Right ventricle myocardium superior (tissue), 1 donor: ENCODE measurements at regions not wholly inside any gene's neighbourhood (a gene's known extent, or its start where the extent isn't known, plus 50 kb on each side); places are given as distances from the start of the nearest gene placed in this dataset.

Source experiments
- ATAC-seq: fragments of 200-7000 bp; cut with Tn5 transposase; one replicate; pipeline ENCODE4 v1.9.1; 2020; ENCODE audit warnings: mild to moderate bottlenecking; ENCODE audit not compliant: poor library complexity
- DNase-seq: peaks from one replicate; pipeline ENCODE4 v3.0.0-alpha.2; 2020
- intact Hi-C: fragments of 100-400 bp; cut with DNase I; formaldehyde crosslinking; loops from one replicate; pipeline ENCODE4 v1.11.2; 2022
- donor health status: DM: no; HTN: yes; CAD: no; lungs with severe emphysema.

- intact Hi-C loops, result no loop called here
- DNase-seq (no peak), ATAC-seq (no peak)
Observed at GRCh38 chr15:101554115-101554915, 64.8 kb upstream of the PCSK6 start.

GRCh38 chr15:101551696-101552591 lies 62.4 kb upstream of the PCSK6 start:
- DNase-seq, result no peak
- no peak for ATAC-seq
- intact Hi-C loops, result no loop called here

GRCh38 chr15:101550124-101550523 lies 60.6 kb upstream of the PCSK6 start:
- intact Hi-C loops, result no loop called here
- DNase-seq (no peak), ATAC-seq (no peak)

DNA sequence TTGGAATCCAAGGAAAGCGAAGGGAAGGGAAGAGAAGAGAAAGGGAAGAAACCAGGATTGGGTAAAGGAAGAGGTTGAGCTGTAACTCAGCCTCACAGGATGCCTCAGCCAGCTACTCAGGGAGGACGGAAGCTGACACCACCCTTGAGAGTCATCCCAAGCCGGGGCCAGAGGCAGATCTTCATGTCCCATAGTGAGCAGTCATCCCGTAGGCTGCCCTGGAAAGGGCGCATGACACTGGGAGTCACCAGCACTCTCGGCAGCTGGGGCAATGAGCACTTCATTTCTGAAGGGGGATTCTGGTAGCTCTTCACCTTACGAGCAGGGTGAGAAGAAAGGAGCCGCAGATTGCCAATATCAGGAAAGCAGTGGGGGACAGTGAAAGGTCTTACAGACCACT lies 60.1 kb upstream of the PCSK6 start:
- DNase-seq (no peak), ATAC-seq (no peak)
- intact Hi-C loops, result no loop called here

GRCh38 chr15:101547737-101548136 lies 58.2 kb upstream of the PCSK6 start:
- intact Hi-C loops, result no loop called here
- no peak for DNase-seq
- no peak for ATAC-seq

GRCh38 chr15:101545548-101546505 lies 56.3 kb upstream of the PCSK6 start:
- intact Hi-C loops, result no loop called here
- ATAC-seq, result no peak
- DNase-seq, result no peak

DNA sequence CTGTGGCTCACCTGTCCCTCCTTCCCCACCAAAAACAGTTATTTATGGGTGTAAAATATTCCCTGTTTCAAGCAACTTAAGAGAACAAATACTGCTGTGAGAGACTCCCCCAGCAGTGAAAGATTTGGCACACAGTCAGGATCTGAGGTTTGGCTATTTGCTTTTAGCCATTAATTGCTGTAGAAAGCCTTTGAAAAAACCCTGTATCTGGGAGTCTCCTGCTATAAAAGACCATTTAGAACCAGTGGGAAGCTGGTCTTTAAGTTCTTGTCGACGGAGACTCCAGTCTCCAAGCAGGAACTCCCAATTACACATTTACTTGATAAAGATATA lies 55.1 kb upstream of the PCSK6 start:
- no peak for ATAC-seq
- intact Hi-C loops, result loop anchor here (5.0 kb wide), 1 partner anchor 98 kb away; no protein-coding TSS in a partner anchor
- DNase-seq, result no peak

DNA sequence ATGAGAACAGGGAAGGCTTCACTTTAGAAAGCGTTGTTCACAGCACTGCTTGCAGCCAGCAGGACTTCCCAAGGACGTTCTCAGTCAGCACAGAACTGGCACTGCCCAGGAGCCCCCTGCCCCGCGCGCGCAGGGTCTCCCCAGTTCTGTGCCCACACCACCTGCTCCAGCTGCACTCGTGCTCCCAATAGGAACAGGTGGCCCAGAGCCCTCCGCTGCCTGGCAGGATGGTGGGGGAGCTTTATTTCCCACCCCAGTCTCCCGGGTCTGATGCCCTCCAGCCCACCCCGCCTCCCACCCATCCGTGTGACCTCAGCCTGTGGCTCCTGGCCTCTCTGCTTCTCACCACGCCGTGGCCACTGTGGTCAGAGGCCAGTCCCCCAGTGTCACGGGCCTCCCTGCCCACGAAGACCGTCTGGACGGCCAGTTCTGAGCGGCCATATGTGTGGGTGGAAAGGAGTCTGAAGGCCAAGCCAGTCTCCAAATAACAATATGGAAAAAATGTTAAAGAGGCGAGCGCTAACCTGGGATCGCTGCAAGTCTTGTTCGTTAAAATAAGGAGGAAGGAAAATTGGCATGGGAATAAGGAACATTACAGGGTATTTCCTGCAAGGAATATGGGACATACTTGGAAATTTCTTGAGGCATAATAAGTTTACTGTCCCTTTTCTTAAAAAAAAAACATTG lies 54.6 kb upstream of the PCSK6 start:
- intact Hi-C loops, result loop anchor here (5.0 kb wide), 1 partner anchor 98 kb away; no protein-coding TSS in a partner anchor
- DNase-seq, result no peak
- no peak for ATAC-seq

- no peak for ATAC-seq
- intact Hi-C loops, result loop anchor here (5.0 kb wide), 1 partner anchor 99 kb away; no protein-coding TSS in a partner anchor
- no peak for DNase-seq
Observed at GRCh38 chr15:101543431-101543830, 53.9 kb upstream of the PCSK6 start.

- ATAC-seq (no peak), DNase-seq (no peak)
- intact Hi-C loops, result loop anchor here (5.0 kb wide), 1 partner anchor 99 kb away; no protein-coding TSS in a partner anchor
Observed at GRCh38 chr15:101543026-101543390, 53.5 kb upstream of the PCSK6 start.

GRCh38 chr15:101542306-101543025 lies 53.0 kb upstream of the PCSK6 start:
- DNase-seq (no peak), ATAC-seq (no peak)
- intact Hi-C loops, result loop anchor here (5.0 kb wide), 1 partner anchor 100 kb away; no protein-coding TSS in a partner anchor

DNA sequence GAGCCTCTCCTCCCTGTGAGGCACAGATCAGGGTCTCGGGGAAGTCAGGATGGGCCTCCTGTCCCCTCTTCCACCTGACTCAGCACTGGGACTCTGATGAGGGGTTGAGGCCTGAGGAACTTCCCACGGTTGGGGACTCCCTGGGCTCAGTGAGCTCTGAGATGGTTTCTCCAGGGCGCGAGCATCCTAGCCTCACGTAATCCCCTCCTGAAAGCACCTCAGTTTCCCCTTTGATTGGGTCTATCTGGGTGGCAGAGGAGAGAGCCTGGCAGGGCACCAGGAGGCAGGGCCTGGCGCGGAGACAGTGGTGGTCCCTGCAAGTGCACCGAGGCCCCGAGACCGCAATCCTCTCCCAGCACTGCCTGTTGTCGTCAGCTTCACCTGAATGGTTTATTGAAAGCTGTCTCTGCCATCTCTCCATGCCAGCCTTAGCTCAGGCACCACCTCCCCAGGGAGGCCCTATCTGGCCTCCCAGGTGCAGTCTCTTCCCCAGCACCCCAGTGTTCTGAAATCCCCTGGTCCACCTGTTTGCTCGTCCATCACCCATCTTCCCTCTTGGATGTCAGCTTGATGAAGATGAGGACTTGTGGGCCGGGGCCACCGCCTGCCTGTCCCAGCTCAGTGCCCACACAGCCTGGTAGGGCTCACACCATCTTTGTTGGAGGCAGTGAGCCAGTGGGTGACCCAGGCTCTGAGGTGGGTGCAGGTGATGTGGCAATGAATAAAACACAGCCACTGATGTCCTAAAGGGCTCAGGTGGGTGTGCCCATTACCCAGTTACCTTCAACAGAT lies 52.2 kb upstream of the PCSK6 start:
- DNase-seq, result no peak
- intact Hi-C loops, result loop anchor here (5.0 kb wide), 1 partner anchor 101 kb away; no protein-coding TSS in a partner anchor
- no peak for ATAC-seq

DNA sequence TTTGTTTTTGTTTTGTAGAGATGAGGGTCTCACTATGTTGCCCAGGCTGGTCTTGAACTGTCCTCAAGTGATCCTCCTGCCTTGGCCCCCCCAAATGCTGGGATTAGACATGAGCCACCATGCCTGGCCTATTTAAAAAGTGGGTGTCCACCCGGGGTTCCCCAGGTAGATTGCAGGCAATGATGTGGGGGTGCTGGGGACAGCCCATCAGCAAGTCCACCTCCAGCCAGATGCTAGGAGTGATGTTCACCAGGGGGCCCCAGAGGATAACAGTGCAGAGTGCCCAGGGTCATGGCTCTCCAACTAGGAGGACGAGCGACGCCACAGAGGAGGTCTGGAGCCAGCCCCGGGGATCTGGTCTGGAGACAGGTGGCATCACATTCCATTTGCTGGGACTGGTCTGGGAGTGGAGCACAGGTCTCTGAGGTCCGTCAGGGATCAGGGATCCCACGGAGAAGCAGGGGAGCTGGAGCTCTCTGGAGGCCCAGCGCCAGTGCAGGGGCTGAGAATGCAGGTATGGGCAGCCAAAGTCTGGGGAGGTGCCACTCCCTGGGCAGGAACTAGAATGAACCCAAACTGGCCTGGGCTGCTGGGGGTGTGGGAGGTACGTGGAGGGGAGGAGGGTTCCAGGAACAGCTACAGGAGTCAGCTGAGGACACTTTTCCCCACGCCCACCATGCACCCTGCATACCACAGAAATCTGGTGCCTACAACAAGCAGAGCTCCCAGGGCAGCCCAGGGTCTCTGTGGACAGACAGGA lies 51.2 kb upstream of the PCSK6 start:
- DNase-seq (no peak), ATAC-seq (peak; percentile 70)
- intact Hi-C loops, result loop anchor here (5.0 kb wide), 1 partner anchor 102 kb away; no protein-coding TSS in a partner anchor

DNA sequence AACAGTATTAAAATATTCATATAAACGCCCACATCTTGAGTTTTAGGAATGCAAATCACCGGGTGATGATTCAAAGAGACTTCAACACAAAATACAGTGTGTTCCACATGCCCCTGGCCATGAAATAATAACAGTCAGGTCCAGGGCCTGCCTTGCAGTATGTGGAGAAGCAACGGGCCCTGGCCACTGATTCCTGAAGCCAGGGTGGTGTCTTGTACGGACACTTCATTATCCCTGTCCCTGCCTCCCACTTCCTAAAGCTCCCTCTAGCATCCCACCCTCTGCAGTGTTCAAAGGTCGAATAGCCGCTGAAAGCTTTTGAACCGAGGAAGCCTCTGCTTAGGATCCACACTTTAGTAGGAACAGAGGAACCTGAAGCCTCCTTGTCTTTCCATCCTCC lies 50.4 kb upstream of the PCSK6 start:
- DNase-seq (no peak), ATAC-seq (no peak)
- intact Hi-C loops, result loop anchor here (5.0 kb wide), 1 partner anchor 102 kb away; no protein-coding TSS in a partner anchor

DNA sequence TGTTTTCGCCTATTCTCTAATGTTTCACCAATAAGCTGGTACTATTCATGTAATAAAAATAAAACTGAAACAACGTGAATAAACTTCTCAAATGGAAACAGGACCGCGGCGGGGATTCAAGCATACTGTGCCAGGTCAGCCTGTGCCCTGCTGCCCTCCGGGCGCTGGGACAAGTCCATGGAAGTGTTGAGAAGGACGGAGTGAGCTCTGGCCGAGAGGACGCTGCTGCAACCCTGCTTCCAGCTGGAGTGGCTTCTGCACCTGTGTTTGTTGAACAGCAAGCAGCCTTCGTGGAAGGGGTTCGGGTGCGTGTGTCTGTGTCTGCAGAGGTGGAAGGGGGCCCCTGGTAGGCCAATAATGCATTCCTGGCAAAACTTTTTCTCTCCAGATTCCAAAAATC lies 50.0 kb upstream of the PCSK6 start:
- DNase-seq (no peak), ATAC-seq (no peak)
- intact Hi-C loops, result no loop called here
